Ovary (tissue), 3 donors: ENCODE measurements at regions not wholly inside any gene's neighbourhood (a gene's known extent, or its start where the extent isn't known, plus 50 kb on each side); places are given as distances from the start of the nearest gene placed in this dataset.

Source experiments
- CTCF ChIP-seq, 3 donors: fragments of 450-650 bp in 2 of 3; fragments of 200-600 bp in 1 of 3; IDR thresholded peaks; one replicate each; pipeline versions ENCODE4 v1.5.1 to v1.8.0; 2016 to 2022; ENCODE audit warnings: antibody characterized with exemption in 3 of 3, mild to moderate bottlenecking in 1 of 3
- POLR2A ChIP-seq: fragments of 450-650 bp; IDR thresholded peaks from one replicate; pipeline ENCODE4 v1.6.1; 2017; ENCODE audit warnings: antibody characterized with exemption, mild to moderate bottlenecking, moderate library complexity
- donor health status: DM: no; HTN: no; CAD: no.

- TF ChIP-seq POLR2A (no peak), CTCF (IDR thresholded peaks at IDR 0.05) (no peak)
These were observed 172.3 kb upstream of the TSC22D2 start for GRCh38 chr3:150235799-150236198.
